Stimulated activated effector memory CD8-positive, alpha-beta T cell treated with anti-CD3 and anti-CD28 coated beads, Interleukin-12 subunit alpha, Interleukin-12 subunit beta, amount 100 ng/mL, for 72 hours (primary cell): ENCODE measurements at regions not wholly inside any gene's neighbourhood (a gene's known extent, or its start where the extent isn't known, plus 50 kb on each side); places are given as distances from the start of the nearest gene placed in this dataset.

Experiments
- ATAC-seq: fragments of 150-1000 bp; cut with Tn5 transposase; 2 replicates; pipeline ENCODE4 v1.10.0; 2021
- DNase-seq, 2 donors: peaks; one replicate each; pipeline ENCODE4 v3.0.0; 2021 to 2022; ENCODE audit warnings: low spot score in 2 of 2
- H3K27ac Mint-ChIP-seq: one replicate; pipeline ENCODE4 v1.8.0; 2022; ENCODE audit warnings: mild to moderate bottlenecking, mixed read lengths
- H3K36me3 Mint-ChIP-seq: one replicate; pipeline ENCODE4 v1.8.0; 2022; ENCODE audit warnings: mild to moderate bottlenecking, mixed read lengths
- H3K4me1 Mint-ChIP-seq: one replicate; pipeline ENCODE4 v1.8.0; 2022; ENCODE audit warnings: mixed read lengths
- H3K4me3 Mint-ChIP-seq: one replicate; pipeline ENCODE4 v1.8.0; 2022; ENCODE audit warnings: mild to moderate bottlenecking, mixed read lengths
- H3K9me3 Mint-ChIP-seq: one replicate; pipeline ENCODE4 v1.8.0; 2022; ENCODE audit warnings: mixed read lengths

GRCh38 chr3:20696388-20697150 is 510.6 kb upstream of the SGO1 start:
- Mint-ChIP-seq H3K9me3 (peaks cover 7% of the 10 kb centered on the region), H3K27ac (no peak overlapping the region), H3K4me1 (no peaks in the 10 kb centered on the region), H3K36me3 (no peaks in the 10 kb centered on the region), H3K4me3 (no peak overlapping the region)
- ATAC-seq, result no peak
- DNase-seq, result no peak

GRCh38 chr3:20692675-20693074 is 506.7 kb upstream of the SGO1 start:
- Mint-ChIP-seq H3K27ac (no peak overlapping the region), H3K4me1 (no peaks in the 10 kb centered on the region), H3K4me3 (no peak overlapping the region), H3K36me3 (no peaks in the 10 kb centered on the region), H3K9me3 (peaks cover 11% of the 10 kb centered on the region)
- DNase-seq, result no peak
- no peak for ATAC-seq

- no peak for ATAC-seq
- Mint-ChIP-seq H3K4me1 (no peaks in the 10 kb centered on the region), H3K4me3 (no peak overlapping the region), H3K9me3 (peaks cover 42% of the 10 kb centered on the region), H3K36me3 (no peaks in the 10 kb centered on the region), H3K27ac (no peak overlapping the region)
- DNase-seq, result no peak
Measured at GRCh38 chr3:20683910-20684309, 497.9 kb upstream of the SGO1 start.

- DNase-seq, result no peak
- no peak overlapping the region for H3K4me3 Mint-ChIP-seq
- ATAC-seq, result no peak
Measured at GRCh38 chr3:20682573-20682972, 496.6 kb upstream of the SGO1 start.

GRCh38 chr3:20680990-20681628 is 495.1 kb upstream of the SGO1 start:
- Mint-ChIP-seq H3K27ac (no peak overlapping the region), H3K4me3 (no peak overlapping the region), H3K36me3 (no peaks in the 10 kb centered on the region), H3K4me1 (no peaks in the 10 kb centered on the region), H3K9me3 (peaks cover 40% of the 10 kb centered on the region)
- DNase-seq, result no peak
- ATAC-seq, result no peak

More at GRCh38 chr3:20682573-20682972, 496.6 kb upstream of the SGO1 start:
- Mint-ChIP-seq H3K4me1 (no peaks in the 10 kb centered on the region), H3K27ac (no peak overlapping the region), H3K9me3 (peaks cover 41% of the 10 kb centered on the region), H3K36me3 (no peaks in the 10 kb centered on the region)

- ATAC-seq, result no peak
- no peak overlapping the region for H3K27ac Mint-ChIP-seq
Measured at GRCh38 chr3:20673866-20674265, 487.9 kb upstream of the SGO1 start.

GRCh38 chr3:20669675-20670074 is 483.7 kb upstream of the SGO1 start:
- H3K4me3 Mint-ChIP-seq, result no peak overlapping the region
- ATAC-seq, result no peak
- H3K4me1 Mint-ChIP-seq, result no peaks in the 10 kb centered on the region
- H3K27ac Mint-ChIP-seq, result no peak overlapping the region
- H3K36me3 Mint-ChIP-seq, result no peaks in the 10 kb centered on the region
- H3K9me3 Mint-ChIP-seq, result peaks cover 17% of the 10 kb centered on the region
- DNase-seq, result no peak

More at GRCh38 chr3:20673866-20674265, 487.9 kb upstream of the SGO1 start:
- peaks cover 21% of the 10 kb centered on the region for H3K9me3 Mint-ChIP-seq
- DNase-seq, result no peak
- no peak overlapping the region for H3K4me3 Mint-ChIP-seq
- no peaks in the 10 kb centered on the region for H3K36me3 Mint-ChIP-seq
- no peaks in the 10 kb centered on the region for H3K4me1 Mint-ChIP-seq

- no peak for DNase-seq
- H3K36me3 Mint-ChIP-seq, result no peaks in the 10 kb centered on the region
Measured at GRCh38 chr3:20669184-20669583, 483.2 kb upstream of the SGO1 start.

GRCh38 chr3:20668411-20668810 is 482.4 kb upstream of the SGO1 start:
- Mint-ChIP-seq H3K4me1 (no peaks in the 10 kb centered on the region), H3K36me3 (no peaks in the 10 kb centered on the region), H3K4me3 (no peak overlapping the region), H3K27ac (no peak overlapping the region), H3K9me3 (peaks cover 18% of the 10 kb centered on the region)
- no peak for DNase-seq
- no peak for ATAC-seq

More at GRCh38 chr3:20669184-20669583, 483.2 kb upstream of the SGO1 start:
- Mint-ChIP-seq H3K4me1 (no peaks in the 10 kb centered on the region), H3K27ac (no peak overlapping the region), H3K9me3 (peaks cover 19% of the 10 kb centered on the region), H3K4me3 (no peak overlapping the region)
- no peak for ATAC-seq

- H3K4me1 Mint-ChIP-seq, result no peaks in the 10 kb centered on the region
- H3K36me3 Mint-ChIP-seq, result no peaks in the 10 kb centered on the region
- DNase-seq (no peak), ATAC-seq (no peak)
- H3K9me3 Mint-ChIP-seq, result peaks cover 14% of the 10 kb centered on the region
- no peak overlapping the region for H3K4me3 Mint-ChIP-seq
- no peak overlapping the region for H3K27ac Mint-ChIP-seq
Measured at GRCh38 chr3:20666091-20666490, 480.1 kb upstream of the SGO1 start.

- H3K4me1 Mint-ChIP-seq, result no peaks in the 10 kb centered on the region
- no peak overlapping the region for H3K4me3 Mint-ChIP-seq
- no peaks in the 10 kb centered on the region for H3K36me3 Mint-ChIP-seq
- H3K9me3 Mint-ChIP-seq, result peaks cover 18% of the 10 kb centered on the region
- DNase-seq, result no peak
- ATAC-seq, result no peak
- no peak overlapping the region for H3K27ac Mint-ChIP-seq
Measured at GRCh38 chr3:20658491-20658890, 472.5 kb upstream of the SGO1 start.

GRCh38 chr3:20657560-20657959 is 471.6 kb upstream of the SGO1 start:
- Mint-ChIP-seq H3K4me3 (no peak overlapping the region), H3K27ac (no peak overlapping the region), H3K9me3 (peaks cover 21% of the 10 kb centered on the region), H3K4me1 (no peaks in the 10 kb centered on the region), H3K36me3 (no peaks in the 10 kb centered on the region)
- ATAC-seq, result no peak
- no peak for DNase-seq

- Mint-ChIP-seq H3K9me3 (peaks cover 26% of the 10 kb centered on the region), H3K36me3 (no peaks in the 10 kb centered on the region), H3K4me1 (no peaks in the 10 kb centered on the region), H3K4me3 (no peak overlapping the region), H3K27ac (no peak overlapping the region)
- DNase-seq (no peak), ATAC-seq (no peak)
Measured at GRCh38 chr3:20652231-20652986, 466.4 kb upstream of the SGO1 start.

GRCh38 chr3:20648921-20649381 is 462.9 kb upstream of the SGO1 start:
- H3K4me3 Mint-ChIP-seq, result no peak overlapping the region
- H3K9me3 Mint-ChIP-seq, result peaks cover 26% of the 10 kb centered on the region
- DNase-seq (no peak), ATAC-seq (no peak)
- no peaks in the 10 kb centered on the region for H3K36me3 Mint-ChIP-seq
- no peaks in the 10 kb centered on the region for H3K4me1 Mint-ChIP-seq
- no peak overlapping the region for H3K27ac Mint-ChIP-seq

GRCh38 chr3:20648294-20648693 is 462.3 kb upstream of the SGO1 start:
- H3K4me1 Mint-ChIP-seq, result no peaks in the 10 kb centered on the region
- H3K36me3 Mint-ChIP-seq, result no peaks in the 10 kb centered on the region
- no peak overlapping the region for H3K4me3 Mint-ChIP-seq
- no peak overlapping the region for H3K27ac Mint-ChIP-seq
- peaks cover 25% of the 10 kb centered on the region for H3K9me3 Mint-ChIP-seq
- ATAC-seq, result no peak
- no peak for DNase-seq
